IMR-90 (cell line): ENCODE measurements at regions not wholly inside any gene's neighbourhood (a gene's known extent, or its start where the extent isn't known, plus 50 kb on each side); places are given as distances from the start of the nearest gene placed in this dataset.

Experiments
- BHLHE40 ChIP-seq: fragments of 150-350 bp; IDR thresholded peaks from 2 replicates; pipeline ENCODE4 v1.6.1; 2016; ENCODE audit warnings: mild to moderate bottlenecking, low read depth, low read length
- CEBPB ChIP-seq: IDR thresholded peaks from 2 replicates; pipeline ENCODE4 v1.6.1; 2012; ENCODE audit warnings: low read depth, low read length, improper control_type of control experiment
- CTCF ChIP-seq: conservative IDR thresholded peaks from 2 replicates; pipeline ENCODE4 v1.5.1; 2012; ENCODE audit warnings: mild to moderate bottlenecking, low read depth, low read length, improper control_type of control experiment
- FOS ChIP-seq: fragments of 150-350 bp; IDR thresholded peaks from 2 replicates; pipeline ENCODE4 v1.6.1; 2016; ENCODE audit warnings: low read depth, low read length
- MAZ ChIP-seq: IDR thresholded peaks from 2 replicates; pipeline ENCODE4 v1.6.1; 2012; ENCODE audit warnings: low read depth, mild to moderate bottlenecking, low read length, improper control_type of control experiment, moderate library complexity, borderline replicate concordance
- NFE2L2 ChIP-seq: fragments of 150-350 bp; IDR thresholded peaks from 2 replicates; pipeline ENCODE4 v1.6.1; 2016; ENCODE audit warnings: low read depth, mild to moderate bottlenecking, low read length
- POLR2A ChIP-seq: IDR thresholded peaks from 2 replicates; pipeline ENCODE4 v1.6.1; 2012; ENCODE audit warnings: mild to moderate bottlenecking, low read depth, low read length
- RAD21 ChIP-seq: IDR thresholded peaks from 2 replicates; pipeline ENCODE4 v1.6.1; 2012; ENCODE audit warnings: low read length, improper control_type of control experiment
- RFX5 ChIP-seq: IDR thresholded peaks from 2 replicates; pipeline ENCODE4 v1.8.0; 2012; ENCODE audit warnings: low read depth, mild to moderate bottlenecking, low read length, moderate library complexity
- SMC3 ChIP-seq: fragments of 150-350 bp; IDR thresholded peaks from 2 replicates; pipeline ENCODE4 v1.6.1; 2016; ENCODE audit warnings: low read depth, mild to moderate bottlenecking, antibody characterized with exemption, low read length, moderate library complexity
- USF2 ChIP-seq: fragments of 150-350 bp; IDR thresholded peaks from 2 replicates; pipeline ENCODE4 v1.6.1; 2017; ENCODE audit warnings: mild to moderate bottlenecking, antibody characterized with exemption, low read length, low read depth

DNA sequence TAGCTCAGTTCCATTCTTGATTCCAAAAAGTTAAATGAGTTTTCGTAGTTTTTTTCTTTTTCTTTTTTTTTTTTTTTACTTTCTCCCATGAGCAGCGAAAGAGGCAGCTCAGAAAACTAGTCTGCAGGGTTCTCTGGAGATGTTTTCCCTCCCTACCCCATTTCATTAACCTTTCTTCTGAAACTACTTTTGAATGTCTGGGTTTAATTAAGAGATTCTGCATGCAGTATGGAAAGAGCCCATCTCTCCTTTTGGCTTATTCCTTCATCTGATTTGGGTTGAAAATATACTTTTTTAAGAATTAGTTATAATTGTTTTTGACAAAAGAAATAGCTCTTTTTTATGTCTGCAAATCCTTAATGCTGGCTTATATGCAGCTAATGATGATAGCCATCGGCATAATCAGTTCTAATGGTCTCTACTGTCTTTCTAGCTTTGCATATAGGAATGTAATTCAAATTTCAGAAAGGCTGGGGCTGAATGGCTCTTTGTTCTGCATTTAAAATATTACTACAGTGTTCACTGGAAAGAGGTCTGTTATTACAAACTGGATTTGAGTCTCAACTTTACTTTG is 265.3 kb downstream of the FAT3 start:
- TF ChIP-seq CTCF (no peak), USF2 (no peak), BHLHE40 (no peak), POLR2A (no peak), MAZ (no peak), CEBPB (no peak), RAD21 (no peak), FOS (no peak), SMC3 (no peak), NFE2L2 (no peak), RFX5 (no peak)
